HG02870 (cell line): ENCODE measurements at regions not wholly inside any gene's neighbourhood (a gene's known extent, or its start where the extent isn't known, plus 50 kb on each side); places are given as distances from the start of the nearest gene placed in this dataset.

Experiments used
- ATAC-seq: cut with Tn5 transposase; IDR thresholded peaks from one replicate; pipeline ENCODE4 v1.9.1; 2021; ENCODE audit warnings: mild to moderate bottlenecking, moderate library complexity; ENCODE audit not compliant: unreplicated experiment

- no peak for ATAC-seq
These were observed 436.5 kb downstream of the LMO4 start for GRCh38 chr1:87765057-87765680.

- no peak for ATAC-seq
These were observed 437.0 kb downstream of the LMO4 start for GRCh38 chr1:87765681-87766070.

DNA sequence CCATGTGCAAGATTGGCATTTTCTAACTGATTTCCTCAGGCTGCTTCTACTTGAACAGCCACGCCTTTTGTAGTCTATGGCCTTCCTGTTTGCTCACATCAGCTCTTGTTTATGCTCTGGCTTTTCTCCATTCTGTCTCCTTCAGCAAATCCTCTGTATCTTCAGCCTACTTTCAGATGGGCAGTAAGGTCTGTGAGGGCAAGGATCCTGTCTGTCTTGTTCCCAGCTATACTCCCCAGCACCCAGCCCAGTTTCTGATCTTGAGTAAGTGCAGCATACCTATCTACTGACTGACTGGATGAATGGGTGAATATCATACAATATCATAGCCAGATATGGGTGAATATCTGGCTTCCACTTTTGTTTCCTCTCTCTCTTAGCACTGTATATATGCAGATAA is 438.1 kb downstream of the LMO4 start:
- ATAC-seq: no peak

DNA sequence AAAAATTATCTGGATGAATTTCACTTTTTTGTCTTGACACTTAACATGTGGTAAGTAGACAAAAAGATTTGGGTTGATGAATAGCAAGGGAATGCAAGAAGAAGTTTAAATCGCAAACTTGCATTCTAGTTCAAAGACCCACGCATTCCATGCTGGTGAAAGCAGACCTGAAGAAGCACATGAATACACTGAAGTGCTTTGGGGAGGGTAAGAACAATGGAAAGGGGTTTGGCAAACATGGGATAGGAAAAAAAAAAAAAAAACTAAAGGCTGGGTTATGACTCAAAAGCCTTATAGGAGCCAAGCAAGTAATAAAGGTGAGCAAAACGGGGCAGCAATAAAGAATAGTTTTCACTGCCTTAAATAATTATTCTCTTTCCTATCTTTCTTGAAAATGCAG is 450.2 kb downstream of the LMO4 start:
- ATAC-seq: no peak

GRCh38 chr1:87781554-87781953 is 452.9 kb downstream of the LMO4 start:
- ATAC-seq: no peak

DNA sequence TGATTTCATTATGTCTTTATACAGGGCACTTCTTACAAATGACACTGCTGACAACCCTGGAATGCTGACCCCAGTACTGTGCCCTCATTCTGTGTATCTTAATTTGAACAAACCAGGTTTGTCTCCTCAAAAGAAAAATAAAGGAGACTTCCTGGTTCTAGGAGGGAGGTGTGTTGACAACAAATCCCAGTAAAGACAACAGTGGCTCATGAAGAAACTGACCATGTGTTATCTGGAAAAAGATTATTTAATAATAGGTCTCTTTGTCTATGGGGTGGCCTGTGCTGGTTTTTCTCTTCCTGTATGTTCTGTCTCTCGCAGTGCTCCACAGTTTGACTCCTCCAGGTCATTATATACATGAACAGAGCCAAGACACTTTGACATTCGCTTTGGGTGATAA is 454.6 kb downstream of the LMO4 start:
- no peak for ATAC-seq

- no peak for ATAC-seq
These were observed 456.7 kb downstream of the LMO4 start for GRCh38 chr1:87785386-87785785.

GRCh38 chr1:87786229-87786628 is 457.5 kb downstream of the LMO4 start:
- no peak for ATAC-seq

GRCh38 chr1:87786861-87787545 is 458.3 kb downstream of the LMO4 start:
- no peak for ATAC-seq

DNA sequence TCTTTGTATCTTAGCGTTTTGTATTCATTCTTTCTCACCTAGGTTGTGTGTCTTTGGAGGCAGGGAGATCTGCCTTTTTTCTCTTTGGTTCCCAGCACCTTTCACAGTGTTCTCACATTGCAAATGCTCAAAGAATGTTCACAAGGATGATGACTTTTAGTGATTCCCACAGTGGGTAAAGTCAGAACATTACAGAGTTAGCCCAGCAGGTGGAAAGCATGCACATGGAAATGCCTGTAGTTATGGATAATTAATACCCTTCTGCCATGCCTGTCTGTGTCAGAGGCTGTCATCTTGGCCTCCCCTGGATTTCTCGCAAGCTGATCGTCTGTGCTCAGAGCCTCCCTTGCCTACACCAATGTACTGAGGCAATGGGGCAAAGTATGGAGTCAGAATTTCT is 458.9 kb downstream of the LMO4 start:
- ATAC-seq: no peak

DNA sequence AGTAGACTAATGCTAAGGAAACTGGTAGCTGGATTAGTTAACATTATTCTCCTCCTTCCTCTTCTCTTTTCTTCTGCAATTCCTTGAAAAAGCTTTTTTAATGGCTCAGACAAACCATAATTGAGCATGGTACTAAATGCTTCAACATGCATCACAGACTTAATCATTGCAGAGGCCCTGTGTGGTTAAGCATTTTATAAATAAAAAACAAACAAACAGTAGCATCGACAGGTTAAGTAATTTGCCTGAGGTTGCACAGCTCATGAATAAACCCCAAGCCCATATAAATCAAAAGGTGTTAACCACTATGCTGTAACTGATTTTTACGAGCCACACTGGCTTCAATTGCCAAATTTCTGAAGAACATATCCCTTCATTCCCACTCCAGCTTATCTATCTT is 462.1 kb downstream of the LMO4 start:
- ATAC-seq: no peak

DNA sequence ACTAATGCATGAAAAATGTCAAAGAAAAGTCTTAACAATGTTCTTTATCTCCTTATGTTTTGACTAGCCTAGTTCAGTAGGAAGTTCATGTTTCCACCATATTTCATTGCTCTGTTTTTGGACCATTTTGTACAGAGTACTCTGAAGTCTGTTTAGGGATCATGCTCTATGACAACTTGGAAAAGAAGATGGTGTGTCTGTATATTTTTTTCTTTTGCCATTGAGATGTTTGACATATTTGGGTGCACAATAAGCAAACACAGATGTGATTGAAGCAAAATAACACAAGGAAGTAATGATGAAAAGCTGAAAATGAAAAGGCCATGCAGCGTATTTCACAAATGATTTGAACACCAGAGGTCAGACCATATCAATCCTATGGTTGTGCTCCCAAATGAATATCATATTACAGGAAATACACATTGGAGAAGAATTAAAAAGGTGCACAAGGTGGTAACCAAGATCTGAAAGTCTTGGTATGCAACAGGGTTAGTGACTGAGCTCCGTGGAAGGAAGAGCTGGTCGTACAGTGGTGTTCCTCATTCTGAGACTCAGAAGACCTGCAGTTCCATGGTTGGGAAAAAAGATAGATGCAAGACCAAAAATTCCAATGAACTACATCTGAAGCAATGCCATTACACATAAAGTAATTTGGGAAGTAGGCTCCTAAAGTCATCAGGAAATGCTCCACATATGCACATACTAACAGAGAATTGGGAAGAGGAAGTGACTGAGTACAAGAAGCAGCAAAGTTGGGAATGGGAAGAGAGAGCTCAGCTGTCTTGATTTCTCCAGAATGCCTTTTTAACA is 463.5 kb downstream of the LMO4 start:
- ATAC-seq: no peak

GRCh38 chr1:87794788-87795614 is 466.3 kb downstream of the LMO4 start:
- no peak for ATAC-seq

DNA sequence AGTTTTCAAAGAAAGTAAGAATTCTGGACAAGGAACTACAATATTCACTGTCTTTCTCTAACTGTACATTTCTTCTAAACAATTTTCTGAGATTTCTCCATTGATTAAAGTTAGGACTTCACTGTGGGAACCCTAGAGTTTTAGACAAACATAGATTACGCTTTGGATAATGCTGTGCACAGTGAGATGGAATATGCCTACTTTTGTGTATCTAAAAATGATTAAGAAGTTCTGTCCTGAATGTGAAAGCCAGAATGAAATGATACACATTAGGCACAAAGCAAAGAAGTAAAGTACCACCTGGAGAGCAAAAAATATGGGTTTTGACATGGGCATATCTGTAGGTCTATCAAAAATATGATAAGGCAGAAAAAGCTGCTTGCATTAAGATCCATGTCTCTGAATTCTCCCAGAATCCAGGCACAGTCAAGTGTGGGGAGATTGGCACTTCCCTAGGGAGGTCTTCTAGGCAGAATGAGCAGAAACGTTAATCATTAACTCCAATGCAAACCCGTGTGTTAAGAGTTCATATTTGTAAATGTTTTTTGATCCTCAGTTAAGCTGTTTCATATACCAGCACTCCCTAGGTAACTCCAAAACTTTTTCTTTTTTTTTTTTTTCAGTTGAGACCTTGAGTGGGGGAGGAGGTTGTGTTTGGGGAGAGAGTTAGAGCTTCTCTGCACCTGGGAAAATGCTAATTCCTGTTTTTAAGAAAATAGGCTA is 467.1 kb downstream of the LMO4 start:
- no peak for ATAC-seq

GRCh38 chr1:87796471-87796901 is 467.8 kb downstream of the LMO4 start:
- ATAC-seq: no peak

GRCh38 chr1:87799451-87799850 is 470.8 kb downstream of the LMO4 start:
- ATAC-seq: no peak

DNA sequence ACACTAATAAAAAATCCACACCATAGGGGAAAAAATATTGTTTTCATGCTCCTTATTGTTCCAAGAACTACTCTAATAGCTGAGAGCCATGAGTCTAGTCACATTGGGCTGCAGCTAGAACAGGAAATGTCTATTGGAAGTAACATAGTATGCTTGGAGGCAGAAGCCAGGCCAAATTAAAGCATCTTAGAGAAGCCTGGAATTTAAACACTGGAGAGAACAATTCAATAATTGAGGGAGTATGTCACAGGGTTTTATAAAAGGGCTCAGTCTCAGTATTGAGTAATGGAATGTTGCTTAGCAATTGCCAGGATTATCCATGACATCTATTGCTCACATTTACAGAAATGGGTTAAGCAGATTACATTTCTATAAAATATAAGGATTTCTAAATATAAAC is 471.3 kb downstream of the LMO4 start:
- ATAC-seq: no peak

DNA sequence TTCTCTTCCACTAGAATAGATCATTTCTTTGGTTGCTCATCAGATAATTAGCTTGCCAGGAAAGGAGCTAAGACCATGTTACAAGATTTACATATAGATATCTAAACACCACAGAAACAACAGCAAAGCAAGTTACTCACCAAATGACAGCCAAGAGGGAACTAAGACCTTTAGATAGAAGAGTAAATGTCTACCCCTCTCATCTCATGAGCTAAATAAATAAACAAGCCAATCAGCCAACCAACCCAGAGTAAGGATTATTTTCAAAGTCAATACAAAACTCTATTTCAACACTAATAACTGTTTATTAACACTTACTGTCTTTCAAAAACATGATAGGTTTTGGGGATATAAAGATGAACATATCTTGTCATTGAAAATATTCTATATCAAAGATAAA is 474.7 kb downstream of the LMO4 start:
- ATAC-seq: no peak

DNA sequence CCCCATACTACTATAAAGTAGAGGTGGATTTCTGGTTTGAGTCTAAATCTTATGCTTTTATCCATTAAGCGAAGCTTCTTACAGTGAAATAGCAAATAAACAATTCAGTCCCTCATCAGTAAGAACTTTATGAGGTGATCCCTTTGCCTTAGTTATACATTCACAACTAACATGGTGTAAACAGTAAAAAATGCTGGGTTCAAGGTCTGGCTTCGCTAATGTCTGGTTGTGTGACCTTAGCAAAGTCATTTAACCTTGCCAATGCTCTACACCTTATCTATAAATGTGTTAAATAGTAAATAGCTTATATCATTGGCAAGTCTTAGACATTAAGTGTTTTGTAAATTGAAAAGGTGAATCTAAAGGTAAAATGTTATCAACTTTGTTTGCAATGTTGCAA is 475.4 kb downstream of the LMO4 start:
- ATAC-seq: no peak

- no peak for ATAC-seq
These were observed 477.1 kb downstream of the LMO4 start for GRCh38 chr1:87805666-87806378.
